Right lobe of liver (tissue), 6 donors: ENCODE measurements at regions not wholly inside any gene's neighbourhood (a gene's known extent, or its start where the extent isn't known, plus 50 kb on each side); places are given as distances from the start of the nearest gene placed in this dataset.
"Not testable (repeated sequence)": the region's sequence is repeated elsewhere in the genome, so short reads cannot be mapped to it uniquely, and the experiment has no call there.

ENCODE experiments used
- ATAC-seq, 4 donors: fragments of 200-7000 bp; cut with Tn5 transposase; one replicate each; pipeline ENCODE4 v1.9.1; 2020; ENCODE audit warnings: mild to moderate bottlenecking in 4 of 4, moderate library complexity in 4 of 4
- DNase-seq, 3 donors: peaks; one replicate each; pipeline ENCODE4 v3.0.0-alpha.2; 2020
- H3K27ac ChIP-seq, 3 donors: fragments of 200-600 bp; one replicate each; pipeline ENCODE4 v1.8.0; 2022
- H3K27me3 ChIP-seq, 2 donors: fragments of 200-600 bp; one replicate each; pipeline ENCODE4 v1.8.0; 2022
- H3K36me3 ChIP-seq, 4 donors: fragments of 200-600 bp; sonication (generic) in 1 of 4; one replicate each; pipeline versions ENCODE4 v1.5.1 to v1.8.0; 2017 to 2022; ENCODE audit warnings: control low read depth in 1 of 4
- H3K4me1 ChIP-seq, 4 donors: fragments of 200-600 bp; sonication (generic) in 1 of 4; one replicate each; pipeline versions ENCODE4 v1.5.1 to v1.8.0; 2017 to 2022; ENCODE audit warnings: control low read depth in 1 of 4
- H3K4me3 ChIP-seq, 3 donors: fragments of 200-600 bp; one replicate each; pipeline ENCODE4 v1.8.0; 2022
- H3K9me3 ChIP-seq, 4 donors: fragments of 200-600 bp; sonication (generic) in 1 of 4; one replicate each; pipeline versions ENCODE4 v1.5.1 to v1.8.0; 2017 to 2022; ENCODE audit warnings: control low read depth in 1 of 4
- CTCF ChIP-seq, 4 donors: fragments of 200-600 bp in 3 of 4; fragments of 450-650 bp in 1 of 4; IDR thresholded peaks; one replicate each; pipeline versions ENCODE4 v1.5.1 to v1.8.0; 2016 to 2022; ENCODE audit warnings: antibody characterized with exemption in 4 of 4, mild to moderate bottlenecking in 2 of 4
- POLR2A ChIP-seq: fragments of 450-650 bp; IDR thresholded peaks from one replicate; pipeline ENCODE4 v1.6.1; 2017; ENCODE audit warnings: antibody characterized with exemption, mild to moderate bottlenecking
- WGBS: methylation state at CpG from one replicate; pipeline ENCODE4 v1.1.6; 2018; ENCODE audit warnings: low coverage, low lambda C conversion rate; ENCODE audit not compliant: insufficient coverage; ENCODE audit errors: missing lambda C conversion rate; 5-methylcytosine and 5-hydroxymethylcytosine counted together
- intact Hi-C, 2 donors: fragments of 100-400 bp; cut with DNase I; formaldehyde crosslinking; loops; one replicate each; pipeline versions ENCODE4 v1.11.2 to v1.14.1; 2022
- donor health status: DM: no; HTN: yes; CAD: no.
- donor health status: DM: no; HTN: no; CAD: no.
- donor health status: DM: no; HTN: no; CAD: no.
- donor health status: DM: no; HTN: yes; CAD: no.
- donor health status: DM: no; HTN: yes; CAD: no.

- H3K4me1 ChIP-seq, result no peaks in the 10 kb centered on the region
- WGBS, result 48% methylated on average over 8 of the region's 8 CpGs
- no peaks in the 10 kb centered on the region for H3K27me3 ChIP-seq
- no peaks in the 10 kb centered on the region for H3K36me3 ChIP-seq
- DNase-seq (no peak), ATAC-seq (no peak)
- H3K27ac ChIP-seq, result no peak overlapping the region
- no peak overlapping the region for H3K4me3 ChIP-seq
- no peak for TF ChIP-seq CTCF (IDR thresholded peaks at IDR 0.05)
- no peak for TF ChIP-seq POLR2A
- H3K9me3 ChIP-seq, result no peaks in the 10 kb centered on the region
- intact Hi-C loops, result no loop called here
Observed at GRCh38 chr11:38339835-38340440, 1741.9 kb upstream of the RAG2 start.

- not testable (repeated sequence) for ATAC-seq
- WGBS, result 52% methylated on average over 5 of the region's 5 CpGs
Observed at GRCh38 chr11:38338022-38338421, 1740.0 kb upstream of the RAG2 start.

GRCh38 chr11:38332046-38332445 is 1734.0 kb upstream of the RAG2 start:
- no peak for TF ChIP-seq POLR2A
- no peak for TF ChIP-seq CTCF (IDR thresholded peaks at IDR 0.05)
- Histone ChIP-seq H3K27ac (no peak overlapping the region), H3K4me3 (no peak overlapping the region), H3K9me3 (no peaks in the 10 kb centered on the region), H3K36me3 (no peaks in the 10 kb centered on the region), H3K27me3 (no peaks in the 10 kb centered on the region), H3K4me1 (no peaks in the 10 kb centered on the region)
- ATAC-seq, result no peak
- intact Hi-C loops, result no loop called here
- no peak for DNase-seq
- 66% methylated on average over 3 of the region's 3 CpGs for WGBS

More at GRCh38 chr11:38338022-38338421, 1740.0 kb upstream of the RAG2 start:
- H3K27ac ChIP-seq, H3K9me3 ChIP-seq, H3K4me1 ChIP-seq, intact Hi-C loops, DNase-seq, H3K36me3 ChIP-seq, H3K4me3 ChIP-seq, H3K27me3 ChIP-seq: not testable (repeated sequence)

- H3K27me3 ChIP-seq, result no peaks in the 10 kb centered on the region
- ATAC-seq, result no peak
- no peak overlapping the region for H3K27ac ChIP-seq
- H3K4me1 ChIP-seq, result no peaks in the 10 kb centered on the region
- no peak overlapping the region for H3K4me3 ChIP-seq
- no peaks in the 10 kb centered on the region for H3K9me3 ChIP-seq
- H3K36me3 ChIP-seq, result no peaks in the 10 kb centered on the region
- TF ChIP-seq CTCF (IDR thresholded peaks at IDR 0.05) (no peak), POLR2A (no peak)
- DNase-seq, result no peak
- intact Hi-C loops, result no loop called here
- WGBS, result 25% methylated on average over 3 of the region's 3 CpGs
Observed at GRCh38 chr11:38330578-38330977, 1732.5 kb upstream of the RAG2 start.

- WGBS, result 31% methylated on average over 3 of the region's 3 CpGs
- Histone ChIP-seq H3K4me1 (no peaks in the 10 kb centered on the region), H3K36me3 (no peaks in the 10 kb centered on the region), H3K27me3 (no peaks in the 10 kb centered on the region), H3K9me3 (no peaks in the 10 kb centered on the region), H3K27ac (no peak overlapping the region), H3K4me3 (no peak overlapping the region)
- DNase-seq, result no peak
- ATAC-seq, result no peak
- TF ChIP-seq POLR2A (no peak), CTCF (IDR thresholded peaks at IDR 0.05) (no peak)
- intact Hi-C loops, result no loop called here
Observed at GRCh38 chr11:38323961-38324761, 1726.1 kb upstream of the RAG2 start.
